ENCODE measurements at regions not wholly inside any gene's neighbourhood (a gene's known extent, or its start where the extent isn't known, plus 50 kb on each side); places are given as distances from the start of the nearest gene placed in this dataset.
"Not testable (repeated sequence)": the region's sequence is repeated elsewhere in the genome, so short reads cannot be mapped to it uniquely, and the experiment has no call there.

DNA sequence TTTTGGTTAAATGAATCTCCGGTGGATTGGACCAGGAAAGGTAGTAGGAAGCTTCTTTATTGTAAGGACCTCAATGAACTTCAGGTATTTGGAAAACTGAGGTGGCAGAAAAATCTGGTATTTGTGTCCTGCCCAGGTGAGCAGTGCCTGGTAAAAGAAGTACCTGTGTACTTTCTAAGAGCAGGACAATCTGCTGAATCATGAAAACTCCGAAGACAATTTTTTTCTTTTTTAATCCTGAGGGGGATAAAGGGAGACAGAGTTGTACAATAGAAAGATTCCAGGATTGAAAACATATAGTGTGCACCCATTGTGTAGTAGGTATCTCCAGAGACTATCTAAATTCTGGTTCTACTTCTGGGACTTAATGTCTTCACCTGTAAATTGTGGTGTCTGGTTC is 191.8 kb upstream of the SPOPL start:
- H3K27ac ChIP-seq = no peak overlapping the region
- no peaks in the 10 kb centered on the region for H3K79me2 ChIP-seq
- no peak overlapping the region for H3K4me3 ChIP-seq (ENCODE audit: low read depth, low read length)
- H3K36me3 ChIP-seq (ENCODE audit: control insufficient read depth, insufficient read depth, low read length) = no peaks in the 10 kb centered on the region
- H3K27me3 ChIP-seq (ENCODE audit: control insufficient read depth, insufficient read depth, low read length) = no peaks in the 10 kb centered on the region
- no peaks in the 10 kb centered on the region for H3K4me1 ChIP-seq
- no peak overlapping the region for H2AFZ ChIP-seq
- TF ChIP-seq, protein P1, sequence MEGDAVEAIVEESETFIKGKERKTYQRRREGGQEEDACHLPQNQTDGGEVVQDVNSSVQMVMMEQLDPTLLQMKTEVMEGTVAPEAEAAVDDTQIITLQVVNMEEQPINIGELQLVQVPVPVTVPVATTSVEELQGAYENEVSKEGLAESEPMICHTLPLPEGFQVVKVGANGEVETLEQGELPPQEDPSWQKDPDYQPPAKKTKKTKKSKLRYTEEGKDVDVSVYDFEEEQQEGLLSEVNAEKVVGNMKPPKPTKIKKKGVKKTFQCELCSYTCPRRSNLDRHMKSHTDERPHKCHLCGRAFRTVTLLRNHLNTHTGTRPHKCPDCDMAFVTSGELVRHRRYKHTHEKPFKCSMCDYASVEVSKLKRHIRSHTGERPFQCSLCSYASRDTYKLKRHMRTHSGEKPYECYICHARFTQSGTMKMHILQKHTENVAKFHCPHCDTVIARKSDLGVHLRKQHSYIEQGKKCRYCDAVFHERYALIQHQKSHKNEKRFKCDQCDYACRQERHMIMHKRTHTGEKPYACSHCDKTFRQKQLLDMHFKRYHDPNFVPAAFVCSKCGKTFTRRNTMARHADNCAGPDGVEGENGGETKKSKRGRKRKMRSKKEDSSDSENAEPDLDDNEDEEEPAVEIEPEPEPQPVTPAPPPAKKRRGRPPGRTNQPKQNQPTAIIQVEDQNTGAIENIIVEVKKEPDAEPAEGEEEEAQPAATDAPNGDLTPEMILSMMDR (IDR thresholded peaks at IDR 0.05) = no peak
- no peak overlapping the region for H3K9ac ChIP-seq
- no peak overlapping the region for H3K4me2 ChIP-seq (ENCODE audit: low read length)
- no peaks in the 10 kb centered on the region for H3K9me3 ChIP-seq (ENCODE audit: control insufficient read depth, low read length)

- Histone ChIP-seq H3K4me1 (no peaks in the 10 kb centered on the region), H3K79me2 (no peaks in the 10 kb centered on the region), H3K9ac (no peak overlapping the region), H3K27me3 (ENCODE audit: control insufficient read depth, insufficient read depth, low read length) (no peaks in the 10 kb centered on the region), H3K27ac (no peak overlapping the region), H3K4me3 (ENCODE audit: low read depth, low read length) (no peak overlapping the region), H3K4me2 (ENCODE audit: low read length) (no peak overlapping the region), H2AFZ (no peak overlapping the region), H3K36me3 (ENCODE audit: control insufficient read depth, insufficient read depth, low read length) (no peaks in the 10 kb centered on the region), H3K9me3 (ENCODE audit: control insufficient read depth, low read length) (no peaks in the 10 kb centered on the region)
- TF ChIP-seq, protein P1 (IDR thresholded peaks at IDR 0.05) = no peak
These were observed 189.5 kb upstream of the SPOPL start for GRCh38 chr2:138312061-138312460.

DNA sequence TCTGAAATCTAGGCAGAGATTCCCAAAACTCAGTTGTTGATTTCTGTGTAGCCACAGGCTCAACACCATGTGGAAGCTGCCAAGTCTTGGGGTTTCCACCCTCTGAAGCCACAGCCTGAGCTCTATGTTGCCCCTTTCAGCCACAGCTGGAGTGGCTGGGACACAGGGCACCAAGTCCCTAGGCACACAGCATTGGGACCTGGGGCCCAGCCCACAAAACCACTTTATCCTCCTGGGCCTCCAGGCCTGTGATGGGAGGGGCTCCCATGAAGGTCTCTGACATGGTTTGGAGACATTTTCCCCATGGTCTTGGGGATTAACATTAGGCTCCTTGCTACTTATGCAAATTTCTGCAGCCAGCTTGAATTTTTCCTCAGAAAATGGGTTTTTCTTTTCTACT is 186.0 kb upstream of the SPOPL start:
- H3K27ac ChIP-seq; H3K79me2 ChIP-seq; H2AFZ ChIP-seq; H3K4me3 ChIP-seq (ENCODE audit: low read depth, low read length); H3K9ac ChIP-seq; H3K27me3 ChIP-seq (ENCODE audit: control insufficient read depth, insufficient read depth, low read length); H3K4me2 ChIP-seq (ENCODE audit: low read length); H3K36me3 ChIP-seq (ENCODE audit: control insufficient read depth, insufficient read depth, low read length); H3K4me1 ChIP-seq; H3K9me3 ChIP-seq (ENCODE audit: control insufficient read depth, low read length): not testable (repeated sequence)

DNA sequence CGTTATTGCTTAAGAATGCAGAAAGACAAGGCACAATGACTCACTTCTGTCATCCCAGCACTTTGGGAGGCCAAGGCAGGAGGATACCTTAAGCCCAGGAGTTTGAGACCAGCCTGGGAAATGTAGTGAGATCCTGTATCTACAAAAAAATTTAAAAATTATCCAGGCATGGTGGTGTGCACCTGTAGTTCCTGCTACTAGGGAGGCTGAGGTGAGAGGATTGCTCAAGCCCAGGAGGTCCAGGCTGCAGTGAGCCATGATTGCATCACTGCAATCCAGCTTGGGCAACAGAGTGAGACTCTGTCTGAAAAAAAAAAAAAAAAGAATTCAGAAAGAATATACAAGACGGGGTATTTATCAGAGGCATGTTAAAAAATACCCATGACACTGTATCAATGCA is 182.0 kb upstream of the SPOPL start:
- Histone ChIP-seq H3K79me2 (no peaks in the 10 kb centered on the region), H3K27ac (no peak overlapping the region), H3K27me3 (ENCODE audit: control insufficient read depth, insufficient read depth, low read length) (no peaks in the 10 kb centered on the region), H3K4me2 (ENCODE audit: low read length) (no peak overlapping the region), H3K9ac (no peak overlapping the region), H3K4me1 (no peaks in the 10 kb centered on the region), H2AFZ (no peak overlapping the region), H3K4me3 (ENCODE audit: low read depth, low read length) (no peak overlapping the region), H3K36me3 (ENCODE audit: control insufficient read depth, insufficient read depth, low read length) (no peaks in the 10 kb centered on the region), H3K9me3 (ENCODE audit: control insufficient read depth, low read length) (no peaks in the 10 kb centered on the region)
- TF ChIP-seq, protein P1 (IDR thresholded peaks at IDR 0.05) = no peak

- Histone ChIP-seq H3K9ac (no peak overlapping the region), H3K4me2 (ENCODE audit: low read length) (no peak overlapping the region), H3K27ac (no peak overlapping the region), H3K27me3 (ENCODE audit: control insufficient read depth, insufficient read depth, low read length) (no peaks in the 10 kb centered on the region), H3K36me3 (ENCODE audit: control insufficient read depth, insufficient read depth, low read length) (no peaks in the 10 kb centered on the region), H3K9me3 (ENCODE audit: control insufficient read depth, low read length) (no peaks in the 10 kb centered on the region), H3K4me1 (no peaks in the 10 kb centered on the region), H2AFZ (no peak overlapping the region), H3K4me3 (ENCODE audit: low read depth, low read length) (no peak overlapping the region), H3K79me2 (no peaks in the 10 kb centered on the region)
- TF ChIP-seq, protein P1 (IDR thresholded peaks at IDR 0.05) = no peak
These were observed 180.1 kb upstream of the SPOPL start for GRCh38 chr2:138321458-138321857.

Data from parathyroid adenoma (tissue), 2 donors.